Endothelial cell of umbilical vein (primary cell): ENCODE measurements at regions not wholly inside any gene's neighbourhood (a gene's known extent, or its start where the extent isn't known, plus 50 kb on each side); places are given as distances from the start of the nearest gene placed in this dataset.

Source experiments
- CTCF ChIP-seq, 2 donors: IDR thresholded peaks; 1 replicate in 1 of 2; 2 replicates in 1 of 2; pipeline ENCODE4 v1.5.1; 2011; ENCODE audit warnings: low read length in 2 of 2, mild to moderate bottlenecking in 2 of 2, moderate library complexity in 2 of 2, control low read depth in 1 of 2, inconsistent platforms in 1 of 2, low read depth in 1 of 2; ENCODE audit not compliant: insufficient read depth in 1 of 2; ENCODE audit errors: extremely low read depth in 1 of 2
- EZH2 ChIP-seq: IDR thresholded peaks from 2 replicates; pipeline ENCODE4 v1.6.1; 2012; ENCODE audit warnings: borderline replicate concordance, low read depth, mild to moderate bottlenecking, moderate library complexity, low read length, inconsistent platforms; ENCODE audit not compliant: severe bottlenecking
- MAX ChIP-seq: IDR thresholded peaks from 2 replicates; pipeline ENCODE4 v1.6.1; 2011; ENCODE audit not compliant: insufficient read depth, insufficient read length
- POLR2A ChIP-seq: IDR thresholded peaks from 2 replicates; pipeline ENCODE4 v1.6.1; 2012; ENCODE audit warnings: low read depth, mild to moderate bottlenecking, control low read depth, low read length
- POLR2AphosphoS5 ChIP-seq: IDR thresholded peaks from 2 replicates; pipeline ENCODE4 v1.6.1; 2012; ENCODE audit warnings: low read depth, mild to moderate bottlenecking, control low read depth, low read length, moderate library complexity; ENCODE audit not compliant: insufficient read depth

- TF ChIP-seq CTCF (IDR thresholded peaks at IDR 0.05; ENCODE audit: extremely low read depth in 1 of 2, insufficient read depth in 1 of 2, low read depth in 1 of 2, low read length in 2 of 2) (no peak), MAX (no peak), EZH2 (no peak), POLR2A (no peak), POLR2AphosphoS5 (no peak)
Measured at GRCh38 chr6:167238694-167239467, 52.2 kb upstream of the UNC93A start.
